H4 (cell line): ENCODE measurements at regions not wholly inside any gene's neighbourhood (a gene's known extent, or its start where the extent isn't known, plus 50 kb on each side); places are given as distances from the start of the nearest gene placed in this dataset.
A peak's percentile ranks its signal among the peaks of the same experiment; 100 is the strongest.

ENCODE experiments used
- DNase-seq: peaks from one replicate; pipeline ENCODE4 v3.0.0-alpha.2; 2015; ENCODE audit warnings: low spot score

GRCh38 chr20:8073024-8073832 is 53.7 kb upstream of the TMX4 start:
- DNase-seq, result peak; percentile 77

- no peak for DNase-seq
Measured at GRCh38 chr20:8074931-8075330, 55.4 kb upstream of the TMX4 start.

GRCh38 chr20:8076306-8077136 is 55.5 kb upstream of the PLCB1 start:
- DNase-seq, result no peak

GRCh38 chr20:8077137-8077466 is 55.0 kb upstream of the PLCB1 start:
- DNase-seq, result no peak

GRCh38 chr20:8078528-8078914 is 53.5 kb upstream of the PLCB1 start:
- DNase-seq, result no peak

GRCh38 chr20:8079976-8080375 is 52.1 kb upstream of the PLCB1 start:
- DNase-seq, result no peak

- DNase-seq, result no peak
Measured at GRCh38 chr20:8082025-8082424, 50.0 kb upstream of the PLCB1 start.
